ENCODE measurements at regions not wholly inside any gene's neighbourhood (a gene's known extent, or its start where the extent isn't known, plus 50 kb on each side); places are given as distances from the start of the nearest gene placed in this dataset.

- TF ChIP-seq CTCF (IDR thresholded peaks at IDR 0.05): no peak
- no peak for TF ChIP-seq POLR2A (IDR thresholded peaks at IDR 0.05)
Measured at GRCh38 chr11:37170311-37170710, 572.3 kb upstream of the RAG2 start.
